HCT116 (cell line): ENCODE measurements at regions not wholly inside any gene's neighbourhood (a gene's known extent, or its start where the extent isn't known, plus 50 kb on each side); places are given as distances from the start of the nearest gene placed in this dataset.

Experiments
- ATAC-seq: fragments of 200-7000 bp; cut with Tn5 transposase; 2 replicates; pipeline ENCODE4 v1.9.1; 2020; ENCODE audit warnings: mild to moderate bottlenecking, moderate library complexity
- BruUV-seq: library from RNA; stranded (reverse); fragments of 400-500 nt; replicated peaks from 2 replicates; lab custom pipeline; 2021; lab: Mats Ljungman, UMichigan
- CTCF ChIA-PET: fragments of 300-600 bp; sonication (Branson Sonifier 250); formaldehyde crosslinking; loops from one replicate; lab custom pipeline; 2021; ENCODE audit warnings: antibody characterized with exemption; lab: Charles Lee
- POLR2A ChIA-PET: fragments of 300-600, 350-600 bp; sonication (Branson Sonifier 250); formaldehyde crosslinking; loops from one replicate; lab custom pipeline; 2021; ENCODE audit warnings: antibody characterized with exemption; lab: Charles Lee
- RAD21 ChIA-PET, 2 experiments: fragments of 300-600 bp; sonication (Branson Sonifier 250); formaldehyde crosslinking; loops; one replicate each; lab custom pipeline; 2023; ENCODE audit warnings: low total read pairs in 2 of 2; ENCODE audit not compliant: uncharacterized antibody in 2 of 2, unreplicated experiment in 2 of 2, low non-redundant PET in 1 of 2; lab: Charles Lee
- DNase-seq: peaks from one replicate; pipeline ENCODE4 v3.0.0-alpha.2; 2010; ENCODE audit warnings: low read depth, low spot score
- H2AFZ ChIP-seq: fragments of 200-600 bp; shearing (Covaris generic), sonication (generic); 2 replicates; pipeline ENCODE4 v1.6.1; 2017; ENCODE audit warnings: low read depth, mixed run types, mixed read lengths, antibody characterized with exemption, low read length; ENCODE audit not compliant: poor library complexity, severe bottlenecking
- H3K27ac ChIP-seq: 2 replicates; pipeline ENCODE4 v1.5.1; 2012; ENCODE audit warnings: low read depth, low read length
- H3K27me3 ChIP-seq: fragments of 200-600 bp; sonication (generic); 2 replicates; pipeline ENCODE4 v1.6.1; 2016; ENCODE audit warnings: mixed run types, low read length, mixed read lengths; ENCODE audit not compliant: insufficient read depth
- H3K36me3 ChIP-seq, 2 experiments: fragments of 200-500 bp in 1 of 2; fragments of 200-600 bp in 1 of 2; sonication (Bioruptor generic) in 1 of 2; sonication (generic) in 1 of 2; 2 replicates each; pipeline versions ENCODE4 v1.5.1 to v1.6.1; 2014 to 2016; ENCODE audit warnings: low read length in 2 of 2, inconsistent platforms in 1 of 2, mixed read lengths in 1 of 2, mixed run types in 1 of 2; ENCODE audit not compliant: insufficient read depth in 2 of 2, control insufficient read depth in 1 of 2
- H3K4me1 ChIP-seq, 2 experiments: fragments of 200-600 bp in 1 of 2; sonication (generic) in 1 of 2; 2 replicates each; pipeline versions ENCODE4 v1.5.1 to v1.6.1; 2012 to 2017; ENCODE audit warnings: low read length in 2 of 2, inconsistent platforms in 1 of 2, mild to moderate bottlenecking in 1 of 2, mixed read lengths in 1 of 2, mixed run types in 1 of 2, moderate library complexity in 1 of 2; ENCODE audit not compliant: insufficient read depth in 2 of 2, control insufficient read depth in 1 of 2
- H3K4me2 ChIP-seq: fragments of 200-600 bp; sonication (generic); 2 replicates; pipeline ENCODE4 v1.6.1; 2017; ENCODE audit warnings: mixed run types, low read length, mixed read lengths
- H3K4me3 ChIP-seq, 2 experiments: fragments of 200-600 bp in 1 of 2; sonication (generic) in 1 of 2; replicated peaks in 1 of 2; 2 replicates each; pipeline ENCODE4 v1.5.1; 2011 to 2016; ENCODE audit warnings: low read length in 2 of 2, control low read depth in 1 of 2, low read depth in 1 of 2, mild to moderate bottlenecking in 1 of 2, mixed read lengths in 1 of 2, mixed run types in 1 of 2
- H3K79me2 ChIP-seq: fragments of 200-600 bp; sonication (generic); 2 replicates; pipeline ENCODE4 v1.6.1; 2017; ENCODE audit warnings: mild to moderate bottlenecking, mixed run types, low read length, moderate library complexity, mixed read lengths; ENCODE audit not compliant: insufficient read depth
- H3K9ac ChIP-seq: fragments of 200-600 bp; sonication (generic); 2 replicates; pipeline ENCODE4 v1.6.1; 2016; ENCODE audit warnings: low read length, mixed read lengths
- H3K9me2 ChIP-seq: fragments of 200-600 bp; sonication (generic), shearing (Covaris generic); 2 replicates; pipeline ENCODE4 v1.6.1; 2017; ENCODE audit warnings: mixed run types, mild to moderate bottlenecking, moderate library complexity; ENCODE audit not compliant: insufficient read depth
- H3K9me3 ChIP-seq, 2 experiments: fragments of 200-500 bp in 1 of 2; fragments of 200-600 bp in 1 of 2; sonication (Bioruptor generic) in 1 of 2; sonication (generic) in 1 of 2; 2 replicates each; pipeline ENCODE4 v1.6.1; 2014 to 2017; ENCODE audit warnings: low read length in 2 of 2, mixed read lengths in 2 of 2, inconsistent platforms in 1 of 2, low read depth in 1 of 2, mild to moderate bottlenecking in 1 of 2, mixed run types in 1 of 2, moderate library complexity in 1 of 2; ENCODE audit not compliant: control insufficient read depth in 1 of 2, insufficient read depth in 1 of 2
- H4K20me1 ChIP-seq: fragments of 200-600 bp; sonication (generic), shearing (Covaris generic); 2 replicates; pipeline ENCODE4 v1.6.1; 2017; ENCODE audit warnings: mixed run types, mild to moderate bottlenecking, moderate library complexity; ENCODE audit not compliant: insufficient read depth
- CEBPB ChIP-seq: IDR thresholded peaks from 2 replicates; pipeline ENCODE4 v1.6.1; 2012; ENCODE audit warnings: low read depth
- CTCF ChIP-seq, 3 experiments: fragments of 200-600 bp in 1 of 3; sonication (generic) in 1 of 3; IDR thresholded peaks in 2 of 3; conservative IDR thresholded peaks in 1 of 3; 2 replicates each; pipeline ENCODE4 v1.5.1; 2012 to 2017; ENCODE audit warnings: low read depth in 2 of 3, low read length in 2 of 3, antibody characterized with exemption in 1 of 3, borderline replicate concordance in 1 of 3, control low read depth in 1 of 3, mild to moderate bottlenecking in 1 of 3, mixed read lengths in 1 of 3, mixed run types in 1 of 3, moderate library complexity in 1 of 3; ENCODE audit not compliant: insufficient read depth in 1 of 3
- EGR1 ChIP-seq: IDR thresholded peaks from 2 replicates; pipeline ENCODE4 v1.6.1; 2012; ENCODE audit warnings: low read depth
- EZH2 ChIP-seq: fragments of 200-600 bp; sonication (generic); IDR thresholded peaks from 2 replicates; pipeline ENCODE4 v1.6.1; 2017; ENCODE audit warnings: antibody characterized with exemption, mixed run types
- FOSL1 ChIP-seq: IDR thresholded peaks from 2 replicates; pipeline ENCODE4 v1.6.1; 2012; ENCODE audit warnings: low read depth
- JUND ChIP-seq: IDR thresholded peaks from 2 replicates; pipeline ENCODE4 v1.6.1; 2012
- POLR2AphosphoS5 ChIP-seq: IDR thresholded peaks from 2 replicates; pipeline ENCODE4 v1.6.1; 2011; ENCODE audit warnings: mild to moderate bottlenecking, low read depth, low read length, moderate library complexity
- SIN3A ChIP-seq: IDR thresholded peaks from 2 replicates; pipeline ENCODE4 v1.6.1; 2012; ENCODE audit warnings: low read depth
- SP1 ChIP-seq: IDR thresholded peaks from 2 replicates; pipeline ENCODE4 v1.6.1; 2012; ENCODE audit warnings: low read depth
- ZBTB33 ChIP-seq: IDR thresholded peaks from 2 replicates; pipeline ENCODE4 v1.6.1; 2011; ENCODE audit warnings: mild to moderate bottlenecking, low read length, moderate library complexity; ENCODE audit not compliant: insufficient replicate concordance; ENCODE audit errors: extremely low read depth
- ZFX ChIP-seq: fragments of 450-650 bp; IDR thresholded peaks from 2 replicates; pipeline ENCODE4 v1.6.1; 2017
- ZNF274 ChIP-seq: fragments of 200-500 bp; sonication (Bioruptor generic); IDR thresholded peaks from 2 replicates; pipeline ENCODE4 v1.6.1; 2014; ENCODE audit warnings: mild to moderate bottlenecking, low read depth, low read length, inconsistent platforms
- intact Hi-C: fragments of 100-400 bp; cut with micrococcal nuclease; formaldehyde crosslinking; loops from 2 replicates; pipeline ENCODE4 v1.10.0; 2022

GRCh38 chr13:111404746-111405145, 84.3 kb downstream of the TEX29 start:
- H3K4me1 ChIP-seq, result no peaks in the 10 kb centered on the region
- no peaks in the 10 kb centered on the region for H3K36me3 ChIP-seq
- ChIA-PET CTCF (no interaction called here), POLR2A (no interaction called here), RAD21 (no interaction called here)
- no peaks in the 10 kb centered on the region for H3K9me2 ChIP-seq
- no peak for TF ChIP-seq FOSL1
- no peak for TF ChIP-seq SP1
- TF ChIP-seq EGR1, result no peak
- TF ChIP-seq ZNF274, result no peak
- TF ChIP-seq ZFX, result no peak
- no peak for TF ChIP-seq SIN3A
- TF ChIP-seq CTCF (IDR thresholded peaks at IDR 0.05 in 2 of 3, conservative IDR thresholded peaks at IDR 0.05 in 1 of 3; ENCODE audit: borderline replicate concordance in 1 of 3, insufficient read depth in 1 of 3, low read depth in 2 of 3, low read length in 2 of 3), result no peak
- no peak for TF ChIP-seq CEBPB
- no peak for TF ChIP-seq JUND
- no peak for TF ChIP-seq EZH2
- TF ChIP-seq POLR2AphosphoS5, result no peak
- H3K27ac ChIP-seq, result no peak overlapping the region
- ATAC-seq (no peak), DNase-seq (no peak)
- H3K4me3 ChIP-seq, result no peak overlapping the region
- no peaks in the 10 kb centered on the region for H3K79me2 ChIP-seq
- peaks cover 17% of the 10 kb centered on the region; the same call in 1 of the 2 replicates for H3K27me3 ChIP-seq
- no TSS peak for BruUV-seq
- no peak overlapping the region for H3K4me2 ChIP-seq
- intact Hi-C loops, result no loop called here
- no peak overlapping the region for H2AFZ ChIP-seq
- H3K9ac ChIP-seq, result no peak overlapping the region
- H3K9me3 ChIP-seq, result no peaks in the 10 kb centered on the region
- H4K20me1 ChIP-seq, result no peaks in the 10 kb centered on the region

GRCh38 chr13:111406636-111407035, 86.2 kb downstream of the TEX29 start:
- H3K4me2 ChIP-seq, result no peak overlapping the region
- DNase-seq (no peak), ATAC-seq (no peak)
- peaks cover 29% of the 10 kb centered on the region for H3K27me3 ChIP-seq
- RAD21 ChIA-PET, result no interaction called here
- no peaks in the 10 kb centered on the region for H3K36me3 ChIP-seq
- no peaks in the 10 kb centered on the region for H4K20me1 ChIP-seq
- H3K9ac ChIP-seq, result no peak overlapping the region
- H2AFZ ChIP-seq, result no peak overlapping the region
- no TSS peak for BruUV-seq
- H3K4me3 ChIP-seq, result no peak overlapping the region
- no peak overlapping the region for H3K27ac ChIP-seq
- TF ChIP-seq SP1 (no peak), EGR1 (no peak), ZBTB33 (no peak), FOSL1 (no peak)
- intact Hi-C loops, result no loop called here
- POLR2A ChIA-PET, result no interaction called here
- CTCF ChIA-PET, result no interaction called here
- no peaks in the 10 kb centered on the region for H3K4me1 ChIP-seq
- no peaks in the 10 kb centered on the region for H3K9me2 ChIP-seq
- no peaks in the 10 kb centered on the region for H3K9me3 ChIP-seq
- no peaks in the 10 kb centered on the region for H3K79me2 ChIP-seq
